Neural cell (in vitro differentiated cells): ENCODE measurements at regions not wholly inside any gene's neighbourhood (a gene's known extent, or its start where the extent isn't known, plus 50 kb on each side); places are given as distances from the start of the nearest gene placed in this dataset.

Experiments used
- H2AFZ ChIP-seq: fragments of 200-600, 300-800 bp; sonication (generic), shearing (Covaris generic); 2 replicates; pipeline ENCODE4 v1.6.0; 2014; ENCODE audit warnings: low read depth, mild to moderate bottlenecking, antibody characterized with exemption, low read length, moderate library complexity
- H3F3A ChIP-seq: fragments of 200-600 bp; shearing (Covaris generic); 2 replicates; pipeline ENCODE4 v1.6.1; 2016; ENCODE audit warnings: mild to moderate bottlenecking, moderate library complexity, mixed read lengths, antibody characterized with exemption, low read length; ENCODE audit not compliant: insufficient read depth, poor library complexity, severe bottlenecking
- H3K27ac ChIP-seq: fragments of 200-600, 300-800 bp; sonication (generic), shearing (Covaris generic); 2 replicates; pipeline ENCODE4 v1.5.1; 2014; ENCODE audit warnings: mild to moderate bottlenecking, low read length, moderate library complexity
- H3K27me3 ChIP-seq: fragments of 300-800, 200-600 bp; sonication (generic), shearing (Covaris generic); 2 replicates; pipeline ENCODE4 v1.6.0; 2014; ENCODE audit warnings: mild to moderate bottlenecking, low read depth, low read length, moderate library complexity; ENCODE audit not compliant: insufficient read depth
- H3K36me3 ChIP-seq: fragments of 300-800, 200-600 bp; sonication (generic), shearing (Covaris generic); 2 replicates; pipeline ENCODE4 v1.5.1; 2014; ENCODE audit warnings: mild to moderate bottlenecking, antibody characterized with exemption, low read length, moderate library complexity; ENCODE audit not compliant: insufficient read depth
- H3K4me2 ChIP-seq: fragments of 300-800, 200-600 bp; sonication (generic), shearing (Covaris generic); 2 replicates; pipeline ENCODE4 v1.6.0; 2014; ENCODE audit warnings: mild to moderate bottlenecking, low read length
- H3K4me3 ChIP-seq: fragments of 300-800, 200-600 bp; sonication (generic), shearing (Covaris generic); 2 replicates; pipeline ENCODE4 v1.5.1; 2014; ENCODE audit warnings: mild to moderate bottlenecking, low read length, moderate library complexity
- H3K79me2 ChIP-seq: fragments of 200-600 bp; shearing (Covaris generic); replicated peaks from 2 replicates; pipeline ENCODE4 v1.6.0; 2014; ENCODE audit warnings: mild to moderate bottlenecking, low read length, moderate library complexity; ENCODE audit not compliant: insufficient read depth
- H3K9ac ChIP-seq: fragments of 300-800, 200-600 bp; sonication (generic), shearing (Covaris generic); 2 replicates; pipeline ENCODE4 v1.6.1; 2016; ENCODE audit warnings: mild to moderate bottlenecking, low read length, mixed read lengths
- H3K9me2 ChIP-seq: fragments of 200-600 bp; shearing (Covaris generic); 2 replicates; pipeline ENCODE4 v1.6.1; 2016; ENCODE audit warnings: mild to moderate bottlenecking, low read length, mixed read lengths; ENCODE audit not compliant: insufficient read depth
- H3K9me3 ChIP-seq: fragments of 200-600, 300-800 bp; sonication (generic), shearing (Covaris generic); 2 replicates; pipeline ENCODE4 v1.6.1; 2016; ENCODE audit warnings: mild to moderate bottlenecking, mixed run types, low read length, moderate library complexity, mixed read lengths
- H4K20me1 ChIP-seq: fragments of 200-600 bp; shearing (Covaris generic); 2 replicates; pipeline ENCODE4 v1.6.1; 2016; ENCODE audit warnings: mild to moderate bottlenecking, mixed run types; ENCODE audit not compliant: insufficient read depth
- EP300 ChIP-seq: fragments of 450-650 bp; conservative IDR thresholded peaks from 2 replicates; pipeline ENCODE4 v1.6.1; 2014; ENCODE audit warnings: antibody characterized with exemption, mild to moderate bottlenecking, moderate library complexity; ENCODE audit not compliant: poor library complexity, severe bottlenecking
- EZH2 ChIP-seq: fragments of 200-600, 300-800 bp; shearing (Covaris generic), sonication (generic); IDR thresholded peaks from 2 replicates; pipeline ENCODE4 v1.6.1; 2014; ENCODE audit warnings: antibody characterized with exemption, low read length, borderline replicate concordance, mild to moderate bottlenecking; ENCODE audit not compliant: insufficient read depth, poor library complexity, severe bottlenecking
- MXI1 ChIP-seq: fragments of 450-650 bp; conservative IDR thresholded peaks from 2 replicates; pipeline ENCODE4 v1.6.1; 2014; ENCODE audit warnings: antibody characterized with exemption, mild to moderate bottlenecking; ENCODE audit not compliant: poor library complexity, severe bottlenecking
- POLR2AphosphoS5 ChIP-seq: IDR thresholded peaks from 2 replicates; pipeline ENCODE4 v1.6.1; 2012
- RAD21 ChIP-seq: fragments of 450-650 bp; conservative IDR thresholded peaks from 2 replicates; pipeline ENCODE4 v1.6.1; 2014; ENCODE audit warnings: antibody characterized with exemption, mild to moderate bottlenecking, moderate library complexity
- SMC3 ChIP-seq: fragments of 450-650 bp; conservative IDR thresholded peaks from 2 replicates; pipeline ENCODE4 v1.6.1; 2014; ENCODE audit warnings: antibody characterized with exemption, mild to moderate bottlenecking, moderate library complexity; ENCODE audit not compliant: poor library complexity
- TAF1 ChIP-seq: IDR thresholded peaks from 2 replicates; pipeline ENCODE4 v1.6.1; 2012; ENCODE audit warnings: low read depth
- TF ChIP-seq, protein P1 (sequence below): fragments of 450-650 bp; IDR thresholded peaks from 2 replicates; pipeline ENCODE4 v1.5.1; 2014; ENCODE audit warnings: antibody characterized with exemption, mild to moderate bottlenecking, moderate library complexity; ENCODE audit not compliant: poor library complexity, severe bottlenecking
- TF ChIP-seq, protein P2 (sequence below): IDR thresholded peaks from 2 replicates; pipeline ENCODE4 v1.6.1; 2012; ENCODE audit warnings: borderline replicate concordance

DNA sequence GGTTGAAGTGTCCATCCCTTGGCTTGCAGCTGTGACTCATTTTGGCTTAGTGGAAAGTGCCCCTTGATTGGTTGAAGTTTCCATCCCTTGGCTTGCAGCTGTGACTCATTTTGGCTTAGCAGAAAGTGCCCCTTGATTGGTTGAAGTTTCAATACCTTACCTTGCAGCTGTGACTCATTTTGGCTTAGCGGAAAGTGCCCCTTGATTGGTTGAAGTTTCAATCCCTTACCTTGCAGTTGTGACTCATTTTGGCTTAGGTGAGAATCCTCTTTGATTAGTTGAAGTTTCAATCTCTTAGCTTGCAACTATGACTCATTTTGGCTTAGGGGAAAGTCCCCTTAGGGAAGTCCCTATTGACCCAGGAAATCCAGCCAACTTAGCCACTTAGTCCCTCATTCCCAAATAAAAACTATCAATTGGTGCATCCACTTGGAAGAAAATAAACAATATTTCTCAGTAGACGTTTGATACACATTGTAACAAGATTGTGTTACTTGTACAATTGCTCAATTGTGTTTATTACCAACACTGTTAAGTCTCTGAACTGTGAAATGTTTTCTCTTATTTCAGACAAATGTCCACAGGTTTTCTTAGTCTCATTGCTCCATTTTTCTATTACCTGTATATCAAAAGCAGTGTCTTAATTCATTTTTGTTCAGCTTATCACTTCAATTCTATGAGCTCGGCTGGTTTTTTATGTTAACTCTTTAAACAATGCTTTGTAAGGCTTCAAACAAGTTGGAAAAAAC, 2308.8 kb upstream of the ACO1 start:
- Histone ChIP-seq H3K9ac (no peak overlapping the region), H3K9me3 (no peaks in the 10 kb centered on the region), H3K27me3 (no peaks in the 10 kb centered on the region), H3K4me3 (no peak overlapping the region), H3K36me3 (no peaks in the 10 kb centered on the region), H3K9me2 (no peaks in the 10 kb centered on the region), H2AFZ (no peak overlapping the region), H3K27ac (no peak overlapping the region), H3K79me2 (no peaks in the 10 kb centered on the region), H3F3A (no peaks in the 10 kb centered on the region), H4K20me1 (no peaks in the 10 kb centered on the region), H3K4me2 (no peak overlapping the region)
- no peak for TF ChIP-seq TAF1
- TF ChIP-seq, protein P1, sequence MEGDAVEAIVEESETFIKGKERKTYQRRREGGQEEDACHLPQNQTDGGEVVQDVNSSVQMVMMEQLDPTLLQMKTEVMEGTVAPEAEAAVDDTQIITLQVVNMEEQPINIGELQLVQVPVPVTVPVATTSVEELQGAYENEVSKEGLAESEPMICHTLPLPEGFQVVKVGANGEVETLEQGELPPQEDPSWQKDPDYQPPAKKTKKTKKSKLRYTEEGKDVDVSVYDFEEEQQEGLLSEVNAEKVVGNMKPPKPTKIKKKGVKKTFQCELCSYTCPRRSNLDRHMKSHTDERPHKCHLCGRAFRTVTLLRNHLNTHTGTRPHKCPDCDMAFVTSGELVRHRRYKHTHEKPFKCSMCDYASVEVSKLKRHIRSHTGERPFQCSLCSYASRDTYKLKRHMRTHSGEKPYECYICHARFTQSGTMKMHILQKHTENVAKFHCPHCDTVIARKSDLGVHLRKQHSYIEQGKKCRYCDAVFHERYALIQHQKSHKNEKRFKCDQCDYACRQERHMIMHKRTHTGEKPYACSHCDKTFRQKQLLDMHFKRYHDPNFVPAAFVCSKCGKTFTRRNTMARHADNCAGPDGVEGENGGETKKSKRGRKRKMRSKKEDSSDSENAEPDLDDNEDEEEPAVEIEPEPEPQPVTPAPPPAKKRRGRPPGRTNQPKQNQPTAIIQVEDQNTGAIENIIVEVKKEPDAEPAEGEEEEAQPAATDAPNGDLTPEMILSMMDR = no peak
- no peak for TF ChIP-seq EP300
- no peak for TF ChIP-seq RAD21
- TF ChIP-seq MXI1 = no peak
- no peak for TF ChIP-seq SMC3
- no peak for TF ChIP-seq POLR2AphosphoS5
- no peak for TF ChIP-seq EZH2
- TF ChIP-seq, protein P2, sequence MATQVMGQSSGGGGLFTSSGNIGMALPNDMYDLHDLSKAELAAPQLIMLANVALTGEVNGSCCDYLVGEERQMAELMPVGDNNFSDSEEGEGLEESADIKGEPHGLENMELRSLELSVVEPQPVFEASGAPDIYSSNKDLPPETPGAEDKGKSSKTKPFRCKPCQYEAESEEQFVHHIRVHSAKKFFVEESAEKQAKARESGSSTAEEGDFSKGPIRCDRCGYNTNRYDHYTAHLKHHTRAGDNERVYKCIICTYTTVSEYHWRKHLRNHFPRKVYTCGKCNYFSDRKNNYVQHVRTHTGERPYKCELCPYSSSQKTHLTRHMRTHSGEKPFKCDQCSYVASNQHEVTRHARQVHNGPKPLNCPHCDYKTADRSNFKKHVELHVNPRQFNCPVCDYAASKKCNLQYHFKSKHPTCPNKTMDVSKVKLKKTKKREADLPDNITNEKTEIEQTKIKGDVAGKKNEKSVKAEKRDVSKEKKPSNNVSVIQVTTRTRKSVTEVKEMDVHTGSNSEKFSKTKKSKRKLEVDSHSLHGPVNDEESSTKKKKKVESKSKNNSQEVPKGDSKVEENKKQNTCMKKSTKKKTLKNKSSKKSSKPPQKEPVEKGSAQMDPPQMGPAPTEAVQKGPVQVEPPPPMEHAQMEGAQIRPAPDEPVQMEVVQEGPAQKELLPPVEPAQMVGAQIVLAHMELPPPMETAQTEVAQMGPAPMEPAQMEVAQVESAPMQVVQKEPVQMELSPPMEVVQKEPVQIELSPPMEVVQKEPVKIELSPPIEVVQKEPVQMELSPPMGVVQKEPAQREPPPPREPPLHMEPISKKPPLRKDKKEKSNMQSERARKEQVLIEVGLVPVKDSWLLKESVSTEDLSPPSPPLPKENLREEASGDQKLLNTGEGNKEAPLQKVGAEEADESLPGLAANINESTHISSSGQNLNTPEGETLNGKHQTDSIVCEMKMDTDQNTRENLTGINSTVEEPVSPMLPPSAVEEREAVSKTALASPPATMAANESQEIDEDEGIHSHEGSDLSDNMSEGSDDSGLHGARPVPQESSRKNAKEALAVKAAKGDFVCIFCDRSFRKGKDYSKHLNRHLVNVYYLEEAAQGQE = no peak

DNA sequence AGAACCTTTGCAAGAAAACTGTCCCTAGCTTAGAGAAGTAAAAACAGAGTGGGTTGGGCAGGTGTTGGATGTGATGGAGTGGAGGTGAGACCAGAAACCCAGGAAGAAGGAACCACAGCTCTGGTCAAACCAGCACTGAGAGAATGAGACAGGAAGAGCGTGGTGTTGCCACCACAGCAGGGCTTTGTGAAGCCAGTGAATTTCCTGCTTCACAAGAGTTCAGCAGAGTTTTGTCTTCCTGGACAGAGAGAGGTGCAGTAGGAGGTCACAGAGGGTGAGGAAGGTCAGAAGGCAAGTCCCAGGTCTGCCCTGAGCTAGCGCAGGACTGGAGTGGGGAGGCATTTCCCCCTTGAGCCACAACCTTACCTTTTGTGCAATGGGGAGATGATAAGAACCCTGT, 2306.2 kb upstream of the ACO1 start:
- H3K9me2 ChIP-seq = no peaks in the 10 kb centered on the region
- no peaks in the 10 kb centered on the region for H4K20me1 ChIP-seq
- H3K4me3 ChIP-seq = no peak overlapping the region
- H3K9ac ChIP-seq = no peak overlapping the region
- no peaks in the 10 kb centered on the region for H3K27me3 ChIP-seq
- no peak overlapping the region for H2AFZ ChIP-seq
- no peak overlapping the region for H3K27ac ChIP-seq
- H3K4me2 ChIP-seq = no peak overlapping the region
- no peaks in the 10 kb centered on the region for H3K9me3 ChIP-seq
- H3K36me3 ChIP-seq = no peaks in the 10 kb centered on the region
- no peaks in the 10 kb centered on the region for H3F3A ChIP-seq
- TF ChIP-seq POLR2AphosphoS5 (no peak), EZH2 (no peak), MXI1 (no peak), TAF1 (no peak), RAD21 (no peak), SMC3 (no peak)
- TF ChIP-seq, protein P1 = no peak
- H3K79me2 ChIP-seq = no peaks in the 10 kb centered on the region
